HepG2 (cell line): ENCODE measurements at regions not wholly inside any gene's neighbourhood (a gene's known extent, or its start where the extent isn't known, plus 50 kb on each side); places are given as distances from the start of the nearest gene placed in this dataset.

Source experiments
- ATAC-seq: fragments of 200-7000 bp; cut with Tn5 transposase; 3 replicates; pipeline ENCODE4 v1.9.1; 2020; ENCODE audit warnings: mild to moderate bottlenecking, moderate library complexity
- BruUV-seq: library from RNA; stranded (reverse); fragments of 400-500 nt; replicated peaks from 2 replicates; lab custom pipeline; 2021; lab: Mats Ljungman, UMichigan
- CTCF ChIA-PET: fragments of 300-600 bp; formaldehyde crosslinking; extraction: SDS; loops from one replicate; lab custom pipeline; 2021; ENCODE audit warnings: low total read pairs, inconsistent platforms, low intra/inter-chr PET ratio; lab: Yijun Ruan, JAX
- POLR2A ChIA-PET: fragments of 350-600 bp; sonication (Branson Sonifier 250); formaldehyde crosslinking; loops from one replicate; lab custom pipeline; 2020; ENCODE audit warnings: antibody characterized with exemption, inconsistent platforms; lab: Yijun Ruan, JAX
- DNase-seq: peaks from one replicate; pipeline ENCODE4 v3.0.0-alpha.2; 2015; ENCODE audit warnings: low spot score
- FAIRE-seq: peaks from 3 replicates; lab custom pipeline; 2011; peaks lifted over from hg19 to GRCh38; lab: Jason Lieb, UNC
- H2AFZ ChIP-seq: one replicate; pipeline ENCODE4 v1.6.1; 2011; ENCODE audit warnings: low read length, inconsistent platforms
- H3K27ac ChIP-seq: fragments of 300-600 bp; 3 replicates; pipeline ENCODE4 v1.8.0; 2011; ENCODE audit warnings: mixed run types, mild to moderate bottlenecking, mixed read lengths, low read length, inconsistent platforms; ENCODE audit not compliant: insufficient read depth; ENCODE audit errors: extremely low read length
- H3K27me3 ChIP-seq, 2 experiments: fragments of 200-600 bp in 1 of 2; 2 replicates in 1 of 2; 3 replicates in 1 of 2; pipeline versions ENCODE4 v1.6.0 to v1.8.0; 2011; ENCODE audit warnings: low read length in 2 of 2, mild to moderate bottlenecking in 2 of 2, moderate library complexity in 2 of 2, inconsistent platforms in 1 of 2; ENCODE audit not compliant: insufficient read depth in 2 of 2, control insufficient read depth in 1 of 2
- H3K36me3 ChIP-seq, 2 experiments: fragments of 200-600 bp in 1 of 2; replicated peaks in 1 of 2; 2 replicates in 1 of 2; 3 replicates in 1 of 2; pipeline versions ENCODE4 v1.5.1 to v1.8.0; 2011; ENCODE audit warnings: low read length in 2 of 2, inconsistent platforms in 1 of 2; ENCODE audit not compliant: insufficient read depth in 2 of 2, control insufficient read depth in 1 of 2
- H3K4me1 ChIP-seq: 2 replicates; pipeline ENCODE4 v1.5.1; 2012; ENCODE audit warnings: low read length, inconsistent platforms; ENCODE audit not compliant: insufficient read depth
- H3K4me2 ChIP-seq: 2 replicates; pipeline ENCODE4 v1.6.0; 2011; ENCODE audit warnings: low read depth, low read length, inconsistent platforms
- H3K4me3 ChIP-seq, 3 experiments: fragments of 200-600 bp in 1 of 3; sonication (generic), shearing (Covaris generic) in 1 of 3; replicated peaks in 1 of 3; 2 replicates each; pipeline ENCODE4 v1.5.1; 2011 to 2016; ENCODE audit warnings: low read length in 3 of 3, inconsistent platforms in 2 of 3, low read depth in 2 of 3, mild to moderate bottlenecking in 2 of 3, control low read depth in 1 of 3, mixed read lengths in 1 of 3; ENCODE audit not compliant: insufficient read depth in 1 of 3
- H3K79me2 ChIP-seq: one replicate; pipeline ENCODE4 v1.6.1; 2011; ENCODE audit warnings: low read length, inconsistent platforms; ENCODE audit not compliant: insufficient read depth
- H3K9ac ChIP-seq: 2 replicates; pipeline ENCODE4 v1.6.0; 2011; ENCODE audit warnings: mild to moderate bottlenecking, low read depth, low read length, inconsistent platforms; ENCODE audit not compliant: insufficient read depth
- H3K9me3 ChIP-seq: 2 replicates; pipeline ENCODE4 v1.5.1; 2012; ENCODE audit warnings: mild to moderate bottlenecking, low read length
- H4K20me1 ChIP-seq: 2 replicates; pipeline ENCODE4 v1.6.0; 2011; ENCODE audit warnings: inconsistent platforms, mild to moderate bottlenecking, low read length, moderate library complexity; ENCODE audit not compliant: insufficient read depth
- ARNT2 ChIP-seq: sonication (generic); formaldehyde crosslinking; IDR thresholded peaks from 2 replicates; pipeline ENCODE4 v1.8.0; 2022; ENCODE audit warnings: mild to moderate bottlenecking, low read depth, missing genetic modification reagents, moderate library complexity
- FOXP1 ChIP-seq, 2 experiments: fragments of 450-650 bp in 1 of 2; IDR thresholded peaks; 2 replicates each; pipeline ENCODE4 v1.6.1; 2017 to 2018; ENCODE audit warnings: antibody characterized with exemption in 1 of 2
- JDP2 ChIP-seq: sonication (generic); formaldehyde crosslinking; IDR thresholded peaks from 2 replicates; pipeline ENCODE4 v1.8.1; 2022; ENCODE audit warnings: missing genetic modification reagents, borderline replicate concordance
- KLF16 ChIP-seq, 2 experiments: sonication (generic) in 1 of 2; formaldehyde crosslinking in 1 of 2; IDR thresholded peaks; 2 replicates each; pipeline versions ENCODE4 v1.6.1 to v1.8.0; 2016 to 2023; ENCODE audit warnings: missing genetic modification reagents in 2 of 2, missing compliant biosample characterization in 1 of 2
- PAX8 ChIP-seq: sonication (generic); formaldehyde crosslinking; IDR thresholded peaks from 2 replicates; pipeline ENCODE4 v1.8.0; 2022; ENCODE audit warnings: mild to moderate bottlenecking, missing genetic modification reagents, borderline replicate concordance
- RBM22 ChIP-seq: fragments of 200-400 bp; formaldehyde crosslinking; optimal IDR thresholded peaks from 2 replicates; pipeline ENCODE3; 2017; ENCODE audit warnings: mild to moderate bottlenecking, low read length, moderate library complexity
- SP140L ChIP-seq: sonication (generic); formaldehyde crosslinking; IDR thresholded peaks from 2 replicates; pipeline ENCODE4 v1.4.0; 2020; ENCODE audit warnings: missing genetic modification reagents, borderline replicate concordance
- ZFP82 ChIP-seq: sonication (generic); formaldehyde crosslinking; IDR thresholded peaks from 2 replicates; pipeline ENCODE4 v1.5.1; 2020; ENCODE audit warnings: mild to moderate bottlenecking, missing genetic modification reagents, borderline replicate concordance
- ZKSCAN5 ChIP-seq: sonication (generic); formaldehyde crosslinking; IDR thresholded peaks from 2 replicates; pipeline ENCODE4 v1.5.1; 2020; ENCODE audit warnings: mild to moderate bottlenecking, missing genetic modification reagents
- ZNF12 ChIP-seq: sonication (generic); formaldehyde crosslinking; IDR thresholded peaks from 2 replicates; pipeline ENCODE4 v1.5.0; 2020; ENCODE audit warnings: missing genetic modification reagents
- ZNF83 ChIP-seq: sonication (generic); formaldehyde crosslinking; IDR thresholded peaks from 2 replicates; pipeline ENCODE4 v1.4.0; 2020; ENCODE audit warnings: missing genetic modification reagents, mild to moderate bottlenecking, borderline replicate concordance
- ZNF883 ChIP-seq: sonication (generic); formaldehyde crosslinking; IDR thresholded peaks from 2 replicates; pipeline ENCODE4 v1.5.1; 2020; ENCODE audit warnings: mild to moderate bottlenecking, missing genetic modification reagents; ENCODE audit errors: not compliant biosample characterization
- WGBS: methylation state at CpG from one replicate; pipeline ENCODE4 v1.1.6; 2017; ENCODE audit warnings: low lambda C conversion rate; 5-methylcytosine and 5-hydroxymethylcytosine counted together
- in situ Hi-C: cut with HindIII; loops from 2 replicates; pipeline ENCODE4 v1.10.0; 2017; ENCODE audit warnings: low pct_unique_long_range_greater_than_20kb; ENCODE audit not compliant: extremely low pct_ligation_motif_present
- intact Hi-C: fragments of 100-400 bp; cut with micrococcal nuclease; formaldehyde crosslinking; loops from one replicate; pipeline ENCODE4 v1.10.0; 2022; ENCODE audit not compliant: unreplicated experiment
- TF ChIP-seq, protein P1 (sequence below): IDR thresholded peaks from 2 replicates; pipeline ENCODE4 v1.6.1; 2012; ENCODE audit warnings: low read depth, low read length, improper control_type of control experiment
- TF ChIP-seq, protein P2 (sequence below): sonication (generic); formaldehyde crosslinking; IDR thresholded peaks from 2 replicates; pipeline ENCODE4 v1.4.0; 2020; ENCODE audit warnings: missing genetic modification reagents, borderline replicate concordance
- TF ChIP-seq, protein P3 (sequence below): sonication (generic); formaldehyde crosslinking; IDR thresholded peaks from 2 replicates; pipeline ENCODE4 v1.4.0; 2020; ENCODE audit warnings: missing genetic modification reagents, borderline replicate concordance

DNA sequence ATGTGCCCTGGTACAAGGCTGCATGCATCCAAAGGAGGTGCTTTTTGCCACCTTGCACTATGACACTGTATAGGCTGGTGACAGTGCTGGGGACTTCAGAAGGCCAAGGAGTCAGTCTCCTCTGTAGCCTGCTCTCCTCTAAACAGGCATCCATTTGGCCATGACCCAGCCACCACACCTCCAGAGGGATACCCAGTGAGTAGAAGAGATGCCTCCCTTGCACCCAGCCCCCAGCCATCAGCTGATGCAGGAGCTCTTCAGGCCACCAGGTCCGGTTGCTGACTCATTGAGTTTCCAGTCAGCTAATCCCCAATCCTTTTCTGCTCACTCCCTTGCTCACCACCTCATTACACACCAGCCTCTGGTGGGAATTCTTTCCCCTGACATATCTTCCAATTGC lies 99.8 kb downstream of the PJA1 start:
- ATAC-seq (no peak), DNase-seq (no peak), FAIRE-seq (no peak)
- Histone ChIP-seq H3K9me3 (no peaks in the 10 kb centered on the region), H3K4me1 (no peaks in the 10 kb centered on the region), H3K4me3 (no peak overlapping the region), H3K9ac (no peak overlapping the region), H3K27me3 (no peaks in the 10 kb centered on the region), H3K79me2 (no peaks in the 10 kb centered on the region), H4K20me1 (no peaks in the 10 kb centered on the region), H2AFZ (no peak overlapping the region), H3K36me3 (no peaks in the 10 kb centered on the region), H3K4me2 (no peak overlapping the region), H3K27ac (no peak overlapping the region)
- ChIA-PET CTCF (no interaction called here), POLR2A (no interaction called here)
- WGBS: 0% methylated on average over 1 of the region's 1 CpG
- in situ Hi-C loops (loop anchor here (10.0 kb wide), 1 partner anchor 241 kb away; the partner anchor contains the start of gene EFNB1), intact Hi-C loops (no loop called here)
- no TSS peak for BruUV-seq
- TF ChIP-seq ZKSCAN5 (CRISPR knock-in tag) (no peak), ZNF883 (no peak), FOXP1 (IDR thresholded peaks at IDR 0.05) (no peak), FOXP1 (CRISPR knock-in tag; IDR thresholded peaks at IDR 0.05) (no peak), SP140L (CRISPR knock-in tag) (no peak), KLF16 (CRISPR knock-in tag; IDR thresholded peaks at IDR 0.05) (no peak), JDP2 (no peak), RBM22 (no peak), ZFP82 (no peak), PAX8 (CRISPR knock-in tag) (no peak), ZNF12 (CRISPR knock-in tag) (no peak), ZNF83 (CRISPR knock-in tag) (no peak), ARNT2 (CRISPR knock-in tag) (no peak)
- TF ChIP-seq, protein P1, sequence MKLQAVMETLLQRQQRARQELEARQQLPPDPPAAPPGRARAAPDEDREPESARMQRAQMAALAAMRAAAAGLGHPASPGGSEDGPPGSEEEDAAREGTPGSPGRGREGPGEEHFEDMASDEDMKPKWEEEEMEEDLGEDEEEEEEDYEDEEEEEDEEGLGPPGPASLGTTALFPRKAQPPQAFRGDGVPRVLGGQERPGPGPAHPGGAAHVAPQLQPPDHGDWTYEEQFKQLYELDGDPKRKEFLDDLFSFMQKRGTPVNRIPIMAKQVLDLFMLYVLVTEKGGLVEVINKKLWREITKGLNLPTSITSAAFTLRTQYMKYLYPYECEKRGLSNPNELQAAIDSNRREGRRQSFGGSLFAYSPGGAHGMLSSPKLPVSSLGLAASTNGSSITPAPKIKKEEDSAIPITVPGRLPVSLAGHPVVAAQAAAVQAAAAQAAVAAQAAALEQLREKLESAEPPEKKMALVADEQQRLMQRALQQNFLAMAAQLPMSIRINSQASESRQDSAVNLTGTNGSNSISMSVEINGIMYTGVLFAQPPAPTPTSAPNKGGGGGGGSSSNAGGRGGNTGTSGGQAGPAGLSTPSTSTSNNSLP: no peak
- TF ChIP-seq, protein P2, sequence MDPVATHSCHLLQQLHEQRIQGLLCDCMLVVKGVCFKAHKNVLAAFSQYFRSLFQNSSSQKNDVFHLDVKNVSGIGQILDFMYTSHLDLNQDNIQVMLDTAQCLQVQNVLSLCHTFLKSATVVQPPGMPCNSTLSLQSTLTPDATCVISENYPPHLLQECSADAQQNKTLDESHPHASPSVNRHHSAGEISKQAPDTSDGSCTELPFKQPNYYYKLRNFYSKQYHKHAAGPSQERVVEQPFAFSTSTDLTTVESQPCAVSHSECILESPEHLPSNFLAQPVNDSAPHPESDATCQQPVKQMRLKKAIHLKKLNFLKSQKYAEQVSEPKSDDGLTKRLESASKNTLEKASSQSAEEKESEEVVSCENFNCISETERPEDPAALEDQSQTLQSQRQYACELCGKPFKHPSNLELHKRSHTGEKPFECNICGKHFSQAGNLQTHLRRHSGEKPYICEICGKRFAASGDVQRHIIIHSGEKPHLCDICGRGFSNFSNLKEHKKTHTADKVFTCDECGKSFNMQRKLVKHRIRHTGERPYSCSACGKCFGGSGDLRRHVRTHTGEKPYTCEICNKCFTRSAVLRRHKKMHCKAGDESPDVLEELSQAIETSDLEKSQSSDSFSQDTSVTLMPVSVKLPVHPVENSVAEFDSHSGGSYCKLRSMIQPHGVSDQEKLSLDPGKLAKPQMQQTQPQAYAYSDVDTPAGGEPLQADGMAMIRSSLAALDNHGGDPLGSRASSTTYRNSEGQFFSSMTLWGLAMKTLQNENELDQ (CRISPR knock-in tag): no peak
- TF ChIP-seq, protein P3, sequence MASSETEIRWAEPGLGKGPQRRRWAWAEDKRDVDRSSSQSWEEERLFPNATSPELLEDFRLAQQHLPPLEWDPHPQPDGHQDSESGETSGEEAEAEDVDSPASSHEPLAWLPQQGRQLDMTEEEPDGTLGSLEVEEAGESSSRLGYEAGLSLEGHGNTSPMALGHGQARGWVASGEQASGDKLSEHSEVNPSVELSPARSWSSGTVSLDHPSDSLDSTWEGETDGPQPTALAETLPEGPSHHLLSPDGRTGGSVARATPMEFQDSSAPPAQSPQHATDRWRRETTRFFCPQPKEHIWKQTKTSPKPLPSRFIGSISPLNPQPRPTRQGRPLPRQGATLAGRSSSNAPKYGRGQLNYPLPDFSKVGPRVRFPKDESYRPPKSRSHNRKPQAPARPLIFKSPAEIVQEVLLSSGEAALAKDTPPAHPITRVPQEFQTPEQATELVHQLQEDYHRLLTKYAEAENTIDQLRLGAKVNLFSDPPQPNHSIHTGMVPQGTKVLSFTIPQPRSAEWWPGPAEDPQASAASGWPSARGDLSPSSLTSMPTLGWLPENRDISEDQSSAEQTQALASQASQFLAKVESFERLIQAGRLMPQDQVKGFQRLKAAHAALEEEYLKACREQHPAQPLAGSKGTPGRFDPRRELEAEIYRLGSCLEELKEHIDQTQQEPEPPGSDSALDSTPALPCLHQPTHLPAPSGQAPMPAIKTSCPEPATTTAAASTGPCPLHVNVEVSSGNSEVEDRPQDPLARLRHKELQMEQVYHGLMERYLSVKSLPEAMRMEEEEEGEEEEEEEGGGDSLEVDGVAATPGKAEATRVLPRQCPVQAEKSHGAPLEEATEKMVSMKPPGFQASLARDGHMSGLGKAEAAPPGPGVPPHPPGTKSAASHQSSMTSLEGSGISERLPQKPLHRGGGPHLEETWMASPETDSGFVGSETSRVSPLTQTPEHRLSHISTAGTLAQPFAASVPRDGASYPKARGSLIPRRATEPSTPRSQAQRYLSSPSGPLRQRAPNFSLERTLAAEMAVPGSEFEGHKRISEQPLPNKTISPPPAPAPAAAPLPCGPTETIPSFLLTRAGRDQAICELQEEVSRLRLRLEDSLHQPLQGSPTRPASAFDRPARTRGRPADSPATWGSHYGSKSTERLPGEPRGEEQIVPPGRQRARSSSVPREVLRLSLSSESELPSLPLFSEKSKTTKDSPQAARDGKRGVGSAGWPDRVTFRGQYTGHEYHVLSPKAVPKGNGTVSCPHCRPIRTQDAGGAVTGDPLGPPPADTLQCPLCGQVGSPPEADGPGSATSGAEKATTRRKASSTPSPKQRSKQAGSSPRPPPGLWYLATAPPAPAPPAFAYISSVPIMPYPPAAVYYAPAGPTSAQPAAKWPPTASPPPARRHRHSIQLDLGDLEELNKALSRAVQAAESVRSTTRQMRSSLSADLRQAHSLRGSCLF (CRISPR knock-in tag): no peak
